Renal cortex interstitium (tissue), 11 donors: ENCODE measurements at regions not wholly inside any gene's neighbourhood (a gene's known extent, or its start where the extent isn't known, plus 50 kb on each side); places are given as distances from the start of the nearest gene placed in this dataset.

Experiments
- DNase-seq, 11 donors: peaks; one replicate each; pipeline ENCODE4 v3.0.0-alpha.2; 2013; ENCODE audit warnings: low read depth in 9 of 11, low spot score in 4 of 11; ENCODE audit errors: extremely low read depth in 1 of 11

DNA sequence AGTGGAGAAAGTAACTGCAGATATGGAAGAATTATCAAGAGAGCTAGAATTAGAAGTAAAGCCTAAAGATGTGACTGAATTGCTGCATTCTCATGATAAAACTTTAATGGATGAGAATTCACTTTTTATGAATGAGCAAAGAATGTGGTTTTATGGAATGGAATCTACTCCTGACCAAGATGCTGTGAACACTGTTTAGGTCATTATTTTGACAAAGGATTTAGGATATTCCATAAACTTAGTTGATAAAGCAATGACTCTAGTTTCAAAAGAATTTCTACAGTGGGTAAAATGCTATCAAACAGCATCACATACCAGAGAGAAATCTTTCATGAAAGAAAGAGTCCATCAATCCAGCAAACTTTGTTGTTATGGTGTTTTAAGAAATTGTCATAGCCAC, 1317.7 kb upstream of the ACVR2A start:
- no peak for DNase-seq

DNA sequence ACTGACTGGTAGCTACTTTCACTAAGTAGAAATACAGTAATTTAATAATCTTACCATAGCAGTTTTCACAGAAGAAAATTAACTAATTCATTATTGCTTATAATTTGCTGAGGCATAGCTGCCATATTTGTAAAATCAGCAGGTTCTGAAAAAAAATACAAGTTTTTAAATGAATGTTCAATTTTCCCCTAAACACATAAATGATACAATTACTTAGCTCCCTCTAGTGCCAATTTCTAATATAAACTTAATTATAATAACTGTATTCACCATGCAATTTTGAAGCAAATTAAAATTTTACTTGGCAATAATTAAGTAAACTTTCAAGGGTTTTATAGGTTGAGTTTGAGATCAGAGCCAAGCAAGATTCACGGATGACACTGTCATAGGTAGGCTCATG, 1321.6 kb upstream of the ACVR2A start:
- no peak for DNase-seq

DNA sequence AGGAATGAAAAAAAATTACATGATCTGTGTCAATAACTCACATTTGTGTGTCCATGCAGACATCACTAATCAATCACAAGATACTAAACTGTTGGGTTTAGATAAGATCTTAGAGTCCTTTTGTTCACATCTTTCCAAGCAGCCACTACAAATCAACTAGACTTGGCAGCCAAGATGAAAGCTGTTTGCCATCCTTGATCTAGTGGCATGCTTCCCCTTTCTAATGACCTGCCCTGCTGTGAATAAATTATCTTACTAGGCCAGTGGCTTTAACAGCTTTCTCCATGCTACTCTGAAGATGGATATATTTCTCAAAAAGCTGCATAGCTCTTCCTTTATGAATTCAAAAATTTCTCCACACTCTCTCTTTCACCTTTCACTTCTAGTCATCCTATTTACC, 1338.0 kb upstream of the ACVR2A start:
- no peak for DNase-seq

- peak in 2 of 11 donors; percentile 1 to 5 for DNase-seq
Observed at GRCh38 chr2:146503366-146503765, 1341.5 kb upstream of the ACVR2A start.

DNA sequence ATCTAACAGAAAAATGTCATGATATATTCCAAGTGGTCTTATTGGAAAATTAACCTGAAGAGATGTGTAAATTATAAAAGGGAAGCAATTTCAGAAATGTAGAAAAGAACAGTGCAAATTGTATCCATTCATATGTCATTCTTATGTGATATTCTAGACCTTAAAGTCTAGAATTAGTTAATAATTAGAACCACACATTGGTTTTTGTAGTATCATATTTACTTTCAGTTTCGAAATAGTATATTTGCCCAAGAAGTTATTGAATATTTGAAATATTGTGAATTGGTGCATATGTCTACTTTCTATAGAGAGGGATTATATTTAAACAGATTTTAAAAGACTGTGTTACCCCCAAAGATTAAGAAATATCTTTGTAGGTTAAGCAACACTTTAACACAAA, 1348.6 kb upstream of the ACVR2A start:
- DNase-seq = no peak

GRCh38 chr2:146489386-146489785, 1355.4 kb upstream of the ACVR2A start:
- DNase-seq = no peak

- DNase-seq = no peak
Observed at GRCh38 chr2:146481629-146482028, 1363.2 kb upstream of the ACVR2A start.

- no peak for DNase-seq
Observed at GRCh38 chr2:146477383-146477782, 1367.4 kb upstream of the ACVR2A start.

- no peak for DNase-seq
Observed at GRCh38 chr2:146468578-146468977, 1376.3 kb upstream of the ACVR2A start.

DNA sequence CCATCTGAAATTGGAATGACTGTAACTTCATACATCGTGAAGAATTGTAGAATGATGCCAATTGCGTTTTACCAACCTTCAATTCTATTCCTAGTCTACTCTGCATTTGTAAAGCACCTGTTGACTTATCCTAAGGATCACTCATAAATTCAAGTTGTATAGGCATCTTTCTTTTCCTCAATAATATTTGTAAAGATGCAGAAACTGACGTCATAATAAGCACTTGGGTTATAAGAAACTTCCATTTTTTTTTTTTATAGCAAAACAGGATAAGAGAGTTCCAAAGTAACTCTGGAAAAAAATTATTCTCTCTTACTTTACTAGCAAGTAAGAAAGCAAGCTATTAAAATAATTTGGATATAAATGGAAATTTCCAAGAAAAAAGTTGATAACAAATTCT, 1377.4 kb upstream of the ACVR2A start:
- no peak for DNase-seq

DNA sequence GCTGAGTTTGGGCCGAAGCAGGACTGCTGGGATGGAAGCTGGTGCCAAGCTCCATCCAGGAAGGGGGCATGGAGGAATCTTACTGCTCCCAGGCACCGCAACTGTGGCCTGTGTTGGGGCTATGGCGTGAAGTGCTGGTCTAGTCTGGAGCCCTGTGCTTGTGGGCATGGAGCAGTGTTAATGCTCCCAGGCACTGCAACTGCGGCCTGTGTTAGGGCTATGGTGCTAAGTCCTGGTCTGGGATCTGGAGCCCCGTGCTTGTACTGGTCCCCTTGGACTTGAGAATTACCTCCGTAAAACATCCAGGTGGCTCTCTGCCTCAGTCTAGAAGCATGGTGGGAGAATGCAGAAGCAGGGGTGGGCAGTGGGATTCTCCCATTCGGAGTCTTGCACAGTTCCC, 1379.4 kb upstream of the ACVR2A start:
- no peak for DNase-seq

DNA sequence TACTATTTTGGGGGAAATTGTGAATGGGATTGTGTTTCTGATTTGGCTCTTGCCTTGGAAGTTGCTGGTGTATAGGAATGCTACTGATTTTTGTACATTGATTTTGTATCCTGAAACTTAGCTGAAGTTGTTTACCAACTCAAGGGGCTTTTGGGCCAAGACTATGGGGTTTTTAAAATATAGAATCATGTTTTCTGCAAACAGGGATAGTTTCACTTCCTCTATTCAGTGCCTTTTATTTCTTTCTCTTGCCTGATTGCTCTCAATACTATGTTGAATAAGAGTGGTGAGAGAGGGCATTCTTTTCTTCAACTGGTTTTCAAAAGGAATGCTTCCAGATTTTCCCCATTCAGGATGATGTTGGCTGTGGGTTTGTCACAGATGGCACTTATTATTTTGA, 1383.8 kb upstream of the ACVR2A start:
- no peak for DNase-seq

- DNase-seq = no peak
Observed at GRCh38 chr2:146458585-146458984, 1386.2 kb upstream of the ACVR2A start.

DNA sequence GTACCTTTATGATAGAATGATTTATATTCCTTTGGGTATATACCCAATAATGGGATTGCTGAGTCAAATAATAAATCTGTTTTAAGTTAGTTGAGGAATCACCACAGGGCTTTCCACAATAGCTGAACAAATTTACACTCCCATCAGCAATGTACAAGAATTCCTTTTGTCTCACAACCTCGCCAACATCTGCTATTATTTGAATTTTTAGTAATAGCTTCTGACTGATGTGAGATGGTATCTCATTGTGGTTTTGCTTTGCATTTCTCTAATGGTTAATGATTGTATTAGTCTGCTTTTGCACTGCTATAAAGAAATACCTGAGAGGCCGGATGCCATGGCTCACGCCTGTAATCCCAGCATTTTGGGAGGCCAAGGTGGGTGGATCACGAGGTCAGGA, 1387.6 kb upstream of the ACVR2A start:
- no peak for DNase-seq

DNA sequence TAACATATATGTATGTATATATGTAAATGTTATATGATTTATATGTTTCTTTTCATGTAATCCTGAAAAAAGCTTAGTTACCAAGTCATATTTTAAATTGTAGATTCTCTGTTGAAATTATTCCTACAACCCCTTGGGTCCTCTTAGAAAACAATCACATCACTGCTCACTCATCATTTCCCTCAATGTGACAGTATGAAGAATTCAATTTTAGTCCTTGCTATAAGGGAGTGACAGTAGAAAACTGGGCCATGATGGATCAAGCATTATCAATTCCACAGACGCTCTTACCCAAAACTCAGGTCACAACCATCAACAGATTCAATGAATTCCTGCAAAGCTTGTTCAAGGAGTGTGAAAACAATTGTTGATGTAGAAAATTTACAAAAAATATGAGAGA, 1389.5 kb upstream of the ACVR2A start:
- no peak for DNase-seq

GRCh38 chr2:146451972-146452371, 1392.9 kb upstream of the ACVR2A start:
- DNase-seq = no peak

DNA sequence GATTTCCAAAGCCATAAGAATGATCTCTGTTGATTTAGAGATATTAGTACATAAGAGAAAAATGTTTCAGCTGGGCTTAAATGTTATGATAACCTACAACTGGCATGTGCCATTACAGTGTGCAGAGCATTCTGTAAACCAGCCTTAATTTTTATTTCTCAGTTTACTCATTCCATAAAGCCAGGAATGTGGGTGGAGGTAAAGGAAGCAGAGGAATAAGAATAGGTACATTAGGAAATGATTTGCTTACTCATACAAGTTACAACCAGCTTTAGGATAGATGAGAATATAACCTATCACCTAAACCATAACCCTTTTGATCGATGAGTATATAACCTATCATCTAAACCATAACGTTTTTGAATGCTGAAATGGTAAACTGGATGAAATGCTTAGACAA, 1394.7 kb upstream of the ACVR2A start:
- no peak for DNase-seq

DNA sequence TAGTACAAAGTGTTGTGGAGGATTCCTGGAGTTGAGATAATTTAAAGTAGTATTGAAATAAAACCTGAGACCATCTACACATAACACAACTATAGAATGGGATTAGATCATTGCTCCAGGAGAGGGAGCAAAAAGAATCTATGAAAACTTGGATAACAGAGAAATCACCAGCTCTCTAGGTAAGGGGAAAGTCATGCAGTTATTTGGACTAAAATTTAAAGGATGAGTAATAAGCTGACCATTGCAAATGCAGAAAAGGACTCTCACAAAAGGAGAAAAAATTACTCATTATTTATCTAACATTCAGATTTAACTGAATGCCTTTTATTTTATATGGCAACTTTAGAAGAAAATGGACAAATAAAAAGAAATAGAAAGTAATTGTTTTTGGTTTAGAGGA, 1399.8 kb upstream of the ACVR2A start:
- DNase-seq = no peak

GRCh38 chr2:146444085-146444484, 1400.7 kb upstream of the ACVR2A start:
- no peak for DNase-seq

DNA sequence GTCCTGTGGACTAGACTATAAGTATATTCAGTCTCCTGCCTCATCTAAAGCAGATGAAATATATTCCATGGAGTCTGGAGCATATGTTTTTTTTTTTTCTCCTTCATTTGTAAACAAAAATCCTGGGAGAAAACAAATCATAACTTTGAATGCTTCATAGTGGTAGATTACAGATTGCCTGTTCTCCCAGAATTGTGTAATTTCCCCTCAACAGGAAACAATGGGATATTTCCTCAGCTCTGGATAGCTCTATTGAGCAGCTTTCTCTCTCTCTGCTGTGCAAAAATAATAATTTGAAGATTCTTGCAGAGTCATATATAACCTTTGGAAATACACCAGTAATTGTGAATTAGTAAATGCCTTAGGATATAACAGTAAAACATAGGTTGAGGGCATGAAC, 1406.6 kb upstream of the ACVR2A start:
- DNase-seq = no peak

DNA sequence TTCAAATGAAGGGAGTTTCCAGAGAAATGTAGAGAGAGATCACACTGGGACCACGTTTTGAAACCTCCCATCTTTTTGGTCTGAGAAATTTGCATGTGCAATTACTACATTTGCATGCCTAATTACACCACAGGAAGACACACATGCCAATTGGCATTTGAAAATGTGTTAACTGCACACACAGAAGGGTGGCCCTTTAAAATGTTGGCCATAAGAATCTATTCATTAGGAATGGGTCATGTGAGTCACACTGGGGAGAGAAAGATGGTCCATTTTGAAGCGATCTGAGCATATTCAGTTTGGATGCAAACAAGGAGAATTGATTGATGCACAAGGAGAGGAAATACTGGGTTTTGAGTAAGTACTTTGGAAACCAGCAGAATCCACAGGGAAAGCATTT, 1407.1 kb upstream of the ACVR2A start:
- no peak for DNase-seq
